GM18502 (cell line): ENCODE measurements at regions not wholly inside any gene's neighbourhood (a gene's known extent, or its start where the extent isn't known, plus 50 kb on each side); places are given as distances from the start of the nearest gene placed in this dataset.

Experiments
- ATAC-seq: cut with Tn5 transposase; IDR thresholded peaks from one replicate; pipeline ENCODE4 v1.9.1; 2021; ENCODE audit warnings: mild to moderate bottlenecking; ENCODE audit not compliant: unreplicated experiment, poor library complexity

DNA sequence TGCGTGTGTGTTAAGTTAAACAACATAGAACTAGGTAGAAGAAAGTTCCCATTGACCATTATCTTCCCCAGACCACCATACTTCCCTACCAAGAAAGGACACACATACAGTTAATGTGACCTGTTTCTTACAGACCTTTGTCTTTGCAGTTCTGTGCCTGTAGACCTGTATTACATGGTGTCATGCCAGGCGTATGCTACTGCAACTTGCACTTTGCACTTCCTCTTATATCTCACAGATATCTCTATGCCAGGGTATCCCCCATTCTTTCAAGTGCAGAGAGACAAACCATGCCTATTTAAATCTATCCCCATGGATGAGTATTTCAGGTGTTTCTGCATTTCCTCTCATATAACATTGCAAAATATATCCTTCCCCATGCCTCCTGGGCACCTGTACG, 136.8 kb upstream of the PKDCC start:
- ATAC-seq = no peak

DNA sequence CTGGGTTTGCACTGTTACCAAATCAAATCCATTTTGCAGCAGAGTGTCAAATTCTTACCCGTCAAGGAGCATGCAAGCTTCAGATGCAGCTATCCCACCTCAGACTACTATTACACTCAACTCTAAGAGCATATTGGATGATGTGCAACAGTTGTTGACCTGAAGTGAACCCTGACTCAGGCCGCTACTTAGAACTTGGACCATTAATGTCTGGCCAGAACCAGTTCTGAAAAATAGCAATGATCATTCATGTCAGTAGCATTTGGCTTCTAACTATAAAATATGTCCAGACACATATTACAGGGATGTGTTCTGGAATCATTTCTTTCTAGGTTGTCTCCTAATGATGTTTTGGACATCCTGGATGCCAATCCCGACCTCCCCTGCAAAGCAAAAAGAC, 135.5 kb upstream of the PKDCC start:
- ATAC-seq = no peak

DNA sequence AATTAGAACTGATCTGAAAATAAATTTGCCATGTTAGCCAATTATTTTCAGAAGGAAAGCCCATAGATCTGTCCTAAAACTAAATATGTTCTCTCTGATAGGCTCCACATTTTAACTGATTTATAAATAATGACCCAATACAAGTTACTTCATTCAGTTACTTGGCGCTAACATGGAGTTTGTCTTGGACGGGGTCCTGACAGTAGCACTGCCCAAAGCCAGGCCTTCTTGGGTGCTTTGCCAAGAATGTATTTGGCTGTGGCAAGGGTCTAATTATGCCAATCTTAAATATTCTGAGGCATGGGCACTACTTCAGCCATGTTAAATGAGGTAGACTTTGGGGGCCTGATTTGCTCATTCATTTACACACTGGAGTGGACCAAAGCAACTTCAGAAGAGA, 135.0 kb upstream of the PKDCC start:
- no peak for ATAC-seq

DNA sequence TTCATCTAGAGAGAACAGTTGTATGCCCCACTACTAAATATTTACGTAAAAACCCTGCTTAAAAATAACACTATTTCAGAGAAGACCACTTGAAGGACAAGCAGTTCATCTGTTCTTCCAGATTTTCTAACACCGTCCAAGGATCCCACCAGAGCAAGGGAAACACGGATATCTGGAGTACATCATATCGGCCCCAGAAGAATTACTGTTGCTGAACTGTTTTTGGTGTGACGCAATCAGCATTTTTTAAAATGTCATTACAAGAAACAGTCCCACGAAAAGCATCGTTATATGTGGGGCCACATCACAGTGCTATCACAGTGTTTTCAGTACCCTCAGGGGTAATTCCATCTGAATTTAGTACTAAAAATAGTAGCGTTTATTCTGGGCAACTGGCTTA, 134.5 kb upstream of the PKDCC start:
- ATAC-seq = no peak

DNA sequence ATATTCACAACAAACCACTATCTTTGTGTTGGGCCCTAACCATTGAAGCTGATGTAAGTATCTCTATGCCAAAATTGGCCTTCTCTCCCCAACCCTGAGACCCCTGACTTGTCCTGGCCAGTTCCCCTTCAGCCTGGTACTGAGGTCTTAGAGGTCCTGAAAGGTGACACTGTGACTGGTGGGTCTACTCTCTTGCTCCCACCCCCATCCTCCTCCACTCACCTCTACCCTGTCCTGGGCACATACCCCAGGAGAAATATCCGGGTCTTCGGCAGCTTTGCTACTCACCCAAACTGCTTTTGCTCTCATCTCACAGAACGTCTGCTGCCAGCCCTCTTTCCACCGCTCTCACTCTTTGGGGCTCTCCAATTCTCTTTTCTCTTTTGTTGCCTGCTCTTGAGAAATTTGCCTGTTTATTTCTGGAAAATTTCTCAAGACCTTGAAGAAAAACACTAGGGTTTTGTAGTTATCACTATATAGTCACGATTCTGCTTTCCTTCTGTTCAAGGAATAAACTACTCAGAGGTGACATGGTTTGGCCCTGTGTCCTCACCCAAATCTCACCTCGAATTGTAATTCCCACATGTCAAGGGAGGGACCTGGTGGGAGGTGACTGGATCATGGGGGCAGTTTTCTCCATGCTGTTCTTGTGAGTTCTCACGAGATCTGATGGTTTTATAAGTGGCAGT, 133.8 kb upstream of the PKDCC start:
- ATAC-seq = no peak

DNA sequence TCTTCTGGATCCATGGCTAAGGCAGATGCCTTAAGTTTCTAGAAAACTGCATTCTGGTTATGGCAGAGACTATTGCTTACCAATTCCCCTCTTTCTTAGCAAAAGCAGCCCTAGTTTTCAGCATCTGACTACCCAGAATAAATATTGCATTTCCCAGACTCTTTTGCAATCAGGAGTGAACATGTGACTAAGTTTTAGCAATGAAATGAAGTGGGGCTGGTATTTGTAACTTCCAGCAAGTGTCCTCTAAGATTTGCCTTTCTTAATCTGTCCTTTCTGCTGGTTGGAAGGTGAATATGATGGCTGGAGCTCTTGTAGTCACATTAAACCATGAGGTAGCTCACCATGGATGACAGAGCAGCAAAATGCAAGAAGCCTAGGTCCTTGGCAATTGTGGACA, 132.9 kb upstream of the PKDCC start:
- no peak for ATAC-seq

DNA sequence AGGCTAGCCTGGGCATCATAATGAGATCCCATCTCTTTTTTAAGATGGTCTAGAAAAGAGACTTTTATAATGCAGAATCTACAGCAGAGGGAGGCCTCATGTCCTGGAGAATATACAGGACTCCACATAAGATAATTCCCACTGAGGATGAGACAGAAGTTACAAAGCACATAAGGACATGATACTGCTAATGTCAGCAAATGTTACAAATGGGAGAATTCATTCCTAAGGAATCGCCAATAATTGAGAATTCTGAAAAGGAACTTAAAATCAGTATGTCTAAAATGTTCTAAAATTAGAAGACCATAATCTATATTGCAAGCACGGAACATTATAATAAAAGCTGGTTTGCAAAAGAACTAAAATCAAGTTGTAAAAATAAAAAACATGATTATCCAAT, 131.6 kb upstream of the PKDCC start:
- no peak for ATAC-seq

DNA sequence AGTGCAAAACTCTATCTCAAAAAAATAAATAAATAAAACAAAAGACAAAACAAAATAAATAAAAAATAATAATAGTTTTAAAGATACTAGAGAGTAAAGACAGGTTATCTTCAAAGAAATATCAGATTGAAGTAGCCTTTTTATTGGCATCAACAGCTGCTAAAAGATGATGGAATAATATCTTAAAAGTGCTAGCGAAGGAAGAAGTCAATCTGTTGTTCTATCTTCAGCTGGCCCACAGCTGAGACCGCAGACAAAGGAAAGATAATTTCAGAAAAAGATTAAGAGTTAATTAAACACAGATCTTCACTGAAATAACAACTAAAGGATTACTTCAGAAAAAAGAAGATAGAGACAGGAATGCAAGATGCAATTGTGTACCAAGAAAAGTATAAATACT, 130.2 kb upstream of the PKDCC start:
- no peak for ATAC-seq

DNA sequence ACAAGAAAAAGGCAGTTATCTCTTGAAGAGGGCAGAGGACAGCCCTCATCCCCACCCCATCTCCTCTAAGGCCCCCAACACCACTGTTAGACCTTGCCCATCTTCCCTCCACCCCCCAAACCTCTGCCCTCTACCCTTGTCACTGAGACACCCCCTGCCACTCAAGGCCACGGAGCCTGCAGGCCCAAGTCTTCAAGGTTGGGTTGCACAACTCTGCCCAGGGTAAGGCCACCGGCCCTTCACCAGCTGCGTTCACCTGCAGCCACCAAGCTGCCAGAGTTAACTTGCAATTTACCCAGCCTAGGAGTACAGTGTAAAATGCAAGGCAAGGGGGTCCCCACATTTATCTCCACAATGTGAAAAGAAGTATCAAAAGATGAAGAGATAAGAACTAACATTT, 128.7 kb upstream of the PKDCC start:
- ATAC-seq = no peak

DNA sequence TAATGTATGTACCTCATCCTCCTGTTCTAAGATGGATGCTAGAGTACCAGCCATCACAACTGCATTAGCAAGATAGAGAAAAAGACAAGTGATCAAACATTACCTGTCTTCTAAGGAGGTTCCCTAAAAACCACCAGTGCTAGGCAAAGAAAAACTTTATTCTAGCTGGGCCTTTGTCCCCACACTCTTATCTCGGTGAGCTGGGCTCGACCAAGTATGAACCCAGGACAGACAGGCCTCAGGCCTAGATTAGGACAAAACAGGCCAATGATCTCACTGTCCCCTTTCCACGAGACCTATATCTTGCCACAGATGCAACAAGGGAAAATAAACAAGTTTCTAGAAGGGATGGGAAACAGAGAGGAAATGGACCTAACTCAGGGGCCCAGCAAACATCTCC, 127.6 kb upstream of the PKDCC start:
- no peak for ATAC-seq

DNA sequence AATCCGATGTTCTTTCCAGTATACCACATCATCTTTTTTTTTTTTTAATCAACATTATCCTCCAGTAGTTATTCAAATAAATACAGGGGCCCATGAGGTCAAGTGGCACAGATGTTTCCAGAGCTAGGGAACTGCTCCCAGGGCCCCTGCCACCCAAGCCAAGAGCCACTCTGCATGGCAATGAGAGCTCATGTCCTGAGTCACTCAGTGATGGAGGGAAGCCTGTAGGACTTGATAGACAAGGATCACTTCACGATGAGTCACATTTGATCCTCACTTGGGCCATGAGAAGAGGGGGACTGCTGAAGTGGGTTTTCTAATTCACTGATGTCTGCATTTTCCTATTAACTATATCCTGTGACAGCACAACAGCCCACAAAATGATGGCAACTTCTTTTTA, 127.0 kb upstream of the PKDCC start:
- ATAC-seq = no peak

DNA sequence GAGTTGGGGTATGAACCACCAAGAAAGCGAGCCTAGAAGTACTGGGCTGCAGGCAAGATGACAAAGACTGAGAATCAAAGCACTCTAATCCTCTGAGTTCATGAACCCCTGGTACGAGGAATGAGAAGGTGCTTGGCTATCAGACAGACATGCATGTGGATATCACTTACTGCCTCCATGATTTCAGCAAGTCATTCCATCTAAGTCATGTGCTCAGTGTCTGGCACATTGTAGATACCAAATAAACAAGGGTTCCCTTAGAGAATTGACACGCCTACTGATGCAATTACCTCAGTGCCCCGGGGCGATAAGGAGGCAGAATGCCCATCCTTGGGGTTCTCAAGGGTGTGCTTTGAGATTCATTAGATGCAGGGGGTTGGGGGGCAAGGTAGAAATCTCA, 125.6 kb upstream of the PKDCC start:
- peak; percentile 61 for ATAC-seq

DNA sequence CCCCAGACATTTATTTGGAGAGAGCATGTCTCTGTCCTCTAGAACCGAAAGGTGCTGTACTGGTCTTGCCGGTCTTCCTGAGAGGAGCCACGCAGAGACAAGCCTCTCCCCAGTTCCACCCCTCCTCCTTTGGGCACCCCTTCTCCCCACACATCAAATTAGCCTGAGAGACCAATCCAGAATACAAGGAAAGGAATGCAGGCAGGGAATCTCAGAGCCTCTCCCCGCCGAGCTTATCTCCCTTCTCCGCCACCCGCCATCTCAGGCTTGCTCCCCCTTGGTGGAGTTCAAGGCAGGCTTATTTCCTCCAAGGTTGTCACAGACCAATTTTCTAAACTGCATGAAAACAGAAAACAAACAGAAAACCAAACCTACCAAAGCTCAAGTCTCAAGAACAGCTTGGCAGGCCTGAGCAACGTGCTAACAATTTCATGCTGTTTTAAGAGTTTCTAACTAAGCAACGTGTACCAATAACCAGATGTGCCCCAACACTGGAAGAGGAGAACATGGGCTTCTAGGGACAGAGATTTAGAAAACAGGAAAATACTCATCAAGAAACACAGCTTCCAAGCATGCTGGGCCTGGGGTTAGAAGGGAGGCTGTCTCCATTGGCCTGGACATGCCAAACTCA, 124.5 kb upstream of the PKDCC start:
- ATAC-seq = no peak

DNA sequence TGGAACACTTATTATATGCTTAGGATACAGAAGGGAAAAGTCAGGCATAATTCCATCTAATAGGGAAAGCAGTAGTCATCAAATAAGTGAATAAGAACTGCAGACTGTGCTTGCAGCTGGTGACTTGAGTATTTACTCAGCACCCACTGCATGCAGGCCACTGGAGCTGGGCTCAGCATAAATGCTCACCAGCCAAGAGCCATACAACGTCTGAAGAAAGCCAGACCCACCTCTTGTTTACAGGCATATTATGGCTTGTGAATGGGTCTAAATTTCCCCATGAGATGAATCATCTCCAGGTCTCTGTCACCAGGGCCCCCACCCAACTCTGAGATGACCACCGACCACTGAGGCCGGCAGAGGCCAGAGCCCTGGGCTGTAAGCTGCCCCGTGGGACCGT, 123.8 kb upstream of the PKDCC start:
- ATAC-seq = no peak

DNA sequence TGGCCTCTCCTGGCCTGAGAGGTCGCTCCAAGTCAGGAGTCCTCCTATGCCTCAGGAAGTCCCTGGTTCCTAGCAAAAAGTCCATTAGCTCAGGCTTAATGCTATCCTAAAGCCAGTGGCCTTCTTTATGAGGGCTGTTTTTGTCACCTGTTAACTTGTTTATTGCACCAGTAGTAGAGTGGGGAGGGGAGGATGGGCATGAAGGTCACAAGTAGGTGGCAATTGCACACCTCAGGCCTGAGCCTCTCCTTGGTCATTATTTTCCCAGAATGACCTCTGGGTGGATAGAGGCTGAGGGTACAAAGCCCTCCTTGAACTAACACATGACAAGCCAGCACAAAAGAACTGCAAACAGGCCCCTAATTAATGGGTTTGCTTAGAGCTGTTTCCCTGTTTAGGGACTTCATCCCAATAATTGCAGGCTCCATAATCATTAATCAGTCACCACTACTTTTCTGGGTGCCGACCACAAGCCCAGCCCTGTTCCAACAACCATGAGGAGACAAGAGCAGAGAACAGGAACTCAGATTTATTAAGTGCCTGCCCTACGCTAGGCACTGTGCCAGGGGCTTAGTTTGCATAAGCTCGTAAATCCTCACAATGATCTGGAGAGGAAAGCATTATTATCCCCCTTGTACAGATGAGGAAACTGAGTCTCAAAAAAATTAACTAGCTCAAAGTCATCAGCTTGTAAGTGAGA, 123.0 kb upstream of the PKDCC start:
- ATAC-seq = no peak

DNA sequence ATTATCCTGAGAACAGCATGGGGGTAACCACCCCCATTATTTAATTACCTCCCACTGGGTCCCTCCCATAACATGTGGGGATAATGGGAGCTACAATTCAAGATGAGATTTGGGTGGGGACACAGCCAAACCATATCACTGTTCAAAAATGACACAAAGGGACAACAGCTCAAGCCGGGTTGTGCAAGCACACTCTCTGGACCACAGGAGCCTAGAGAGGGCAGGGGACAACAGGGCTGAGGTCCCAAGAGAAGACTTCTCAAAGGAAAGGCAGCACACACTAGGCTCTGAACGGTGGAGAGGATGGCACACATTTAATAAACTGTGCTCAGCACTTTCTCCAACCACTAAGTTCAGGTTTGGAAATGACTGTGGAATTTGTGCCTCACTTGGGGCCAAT, 122.1 kb upstream of the PKDCC start:
- ATAC-seq = no peak

DNA sequence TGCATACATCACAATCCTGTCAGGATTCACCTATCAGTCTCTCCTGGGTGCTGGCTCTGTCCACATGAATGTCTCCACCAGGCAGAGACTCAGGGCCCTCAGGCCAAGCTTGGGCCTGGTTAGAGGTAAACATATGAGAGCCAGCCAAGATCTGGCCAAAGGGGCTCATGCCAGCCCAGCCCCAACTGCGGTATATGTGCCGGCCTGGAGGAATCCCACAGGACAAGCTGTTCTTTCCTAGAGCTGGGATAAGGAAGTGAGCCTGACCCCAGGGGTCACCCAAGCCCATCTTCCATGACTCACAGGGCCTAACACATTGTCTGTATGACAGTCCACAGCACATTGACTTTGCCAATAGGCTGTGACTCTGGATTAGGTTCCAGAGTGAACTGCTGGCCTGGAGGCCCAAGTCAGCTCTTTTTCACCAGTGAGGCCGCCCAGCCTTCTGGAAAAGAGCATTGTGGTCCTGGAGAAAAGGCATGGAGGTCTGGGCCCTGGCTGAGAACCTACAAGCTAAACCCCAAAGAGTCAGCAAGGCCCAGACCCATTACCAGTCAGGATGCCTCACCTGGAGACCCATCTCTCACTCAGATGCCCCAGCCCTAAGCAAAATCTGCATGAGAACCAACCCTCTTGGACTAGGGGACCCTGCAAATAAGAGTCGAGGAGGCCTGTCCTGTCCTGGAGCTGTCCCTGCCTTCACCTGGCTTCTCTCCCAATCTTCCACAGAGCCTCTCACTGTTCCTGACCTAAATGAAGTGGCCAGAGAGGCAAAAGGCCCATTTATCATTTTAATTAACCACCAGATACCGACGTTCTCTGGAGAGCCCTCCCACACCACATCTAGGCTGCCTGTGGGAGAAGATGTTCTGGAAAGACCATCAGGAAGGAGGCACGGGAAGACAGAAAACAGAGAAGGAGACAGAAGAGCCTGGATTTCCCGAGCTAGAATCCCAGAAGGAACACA, 120.9 kb upstream of the PKDCC start:
- no peak for ATAC-seq

DNA sequence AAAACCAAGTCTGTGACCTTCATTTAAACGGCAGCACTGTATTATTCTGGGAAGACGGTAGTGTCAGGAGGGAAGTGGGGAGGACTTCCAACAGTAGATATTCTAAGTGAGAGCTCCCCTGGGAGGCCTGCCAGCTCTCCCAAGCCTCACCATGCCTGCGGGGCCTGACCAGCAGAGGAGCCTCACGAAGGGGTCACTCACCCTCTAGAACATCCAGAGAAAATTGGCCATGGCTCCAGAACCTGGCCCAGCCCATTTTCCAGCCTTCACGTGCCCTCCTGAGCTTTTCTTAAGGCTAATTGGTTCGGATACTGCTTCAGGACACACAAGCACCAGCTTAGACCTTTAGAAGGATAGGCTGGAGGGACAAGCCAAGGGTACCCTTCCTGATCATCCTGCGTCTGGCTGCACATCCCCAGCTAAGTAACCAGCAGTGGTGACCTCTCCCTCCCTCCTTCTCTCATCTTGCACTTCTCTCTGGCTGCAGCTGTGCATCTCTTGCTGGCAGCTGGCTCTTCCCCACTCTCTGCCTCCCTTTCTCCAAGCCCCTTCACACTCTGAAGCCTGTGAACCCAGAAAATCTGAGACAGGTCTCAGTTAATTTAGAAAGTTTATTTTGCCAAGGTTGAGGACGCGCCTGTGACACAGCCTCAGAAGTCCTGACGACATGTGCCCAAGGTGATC, 120.1 kb upstream of the PKDCC start:
- ATAC-seq = no peak

DNA sequence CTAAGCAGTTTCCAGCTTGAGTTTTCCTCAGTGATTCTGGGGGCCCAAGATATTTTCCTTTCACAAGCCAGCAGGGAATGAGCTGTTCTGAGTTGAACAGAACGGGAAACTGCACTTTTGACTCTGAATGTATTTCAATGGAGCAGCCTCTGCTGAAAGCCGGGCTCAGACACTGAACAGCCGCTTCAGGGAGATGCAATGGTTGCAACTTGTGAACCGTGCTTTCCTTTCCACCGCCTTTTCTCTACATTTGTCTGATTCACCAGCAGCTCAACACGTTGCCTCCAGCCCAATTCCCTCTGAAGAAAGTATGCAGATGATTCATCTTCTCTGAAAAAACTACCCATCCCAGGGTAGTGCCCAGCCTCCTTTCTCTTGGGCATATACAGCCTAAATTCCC, 119.3 kb upstream of the PKDCC start:
- ATAC-seq = no peak
